ENCODE measurements at regions not wholly inside any gene's neighbourhood (a gene's known extent, or its start where the extent isn't known, plus 50 kb on each side); places are given as distances from the start of the nearest gene placed in this dataset.

- H3K79me1 ChIP-seq (ENCODE audit: insufficient read depth, low read depth, low read length, poor library complexity, severe bottlenecking) = no peaks in the 10 kb centered on the region
- no peak overlapping the region for H2BK5ac ChIP-seq (ENCODE audit: insufficient read length, low read length)
- H2BK15ac ChIP-seq (ENCODE audit: low read depth, low read length) = no peak overlapping the region
- H3K9ac ChIP-seq (ENCODE audit: extremely low read depth, insufficient read length, low read length) = no peak overlapping the region
- no peak overlapping the region for H3T11ph ChIP-seq (ENCODE audit: low read length)
- H4K91ac ChIP-seq (ENCODE audit: insufficient read length, low read depth, low read length) = no peak overlapping the region
- H3K27me3 ChIP-seq (ENCODE audit: insufficient read depth, low read length) = no peaks in the 10 kb centered on the region
- H2AK5ac ChIP-seq (ENCODE audit: insufficient read length, low read length) = no peak overlapping the region
- H4K5ac ChIP-seq (ENCODE audit: insufficient read length, low read depth, low read length) = no peak overlapping the region
- Mint-ChIP-seq H3K4me3 (no peak overlapping the region), H3K27ac (peak overlapping the region in 1 of 3 experiments; percentile 59; a peak in 1 of 7 replicates), H3K36me3 (ENCODE audit: insufficient read depth in 1 of 3, low read depth in 3 of 3) (no peaks in the 10 kb centered on the region), H3K9me3 (no peaks in the 10 kb centered on the region), H3K27me3 (ENCODE audit: low read depth) (peaks cover 57% of the 10 kb centered on the region), H3K4me1 (peaks cover 8 to 14% of the 10 kb centered on the region in 2 experiments)
- H2AFZ ChIP-seq (ENCODE audit: low read length) = no peak overlapping the region
- H2BK20ac ChIP-seq (ENCODE audit: low read depth, low read length, poor library complexity, severe bottlenecking) = no peak overlapping the region
- no peak for DNase-seq
- H3K18ac ChIP-seq (ENCODE audit: insufficient read length, low read depth, low read length) = no peak overlapping the region
- no peaks in the 10 kb centered on the region for H4K20me1 ChIP-seq (ENCODE audit: control insufficient read depth, insufficient read depth, insufficient read length)
- no CpG with 5 or more reads among the region's 10 CpGs for WGBS (ENCODE audit: extremely low coverage, insufficient read length, low lambda C conversion rate)
- no peak overlapping the region for H4K8ac ChIP-seq (replicated peaks; ENCODE audit: insufficient read length, low read depth, low read length)
- no peaks in the 10 kb centered on the region for H3K9me3 ChIP-seq (ENCODE audit: control insufficient read depth, low read depth, low read length)
- no peak overlapping the region for H3K4me2 ChIP-seq (ENCODE audit: insufficient read depth, insufficient read length, low read length)
- H3K4me1 ChIP-seq (ENCODE audit: insufficient read depth, low read length) = no peaks in the 10 kb centered on the region
- H3K23ac ChIP-seq (ENCODE audit: insufficient read length, low read depth, low read length) = no peak overlapping the region
- H3K56ac ChIP-seq (ENCODE audit: insufficient read length, low read depth, low read length) = no peak overlapping the region
- no peak overlapping the region for H2BK120ac ChIP-seq (ENCODE audit: low read depth, low read length, poor library complexity, severe bottlenecking)
- no peak overlapping the region for H3K4ac ChIP-seq (ENCODE audit: low read depth, low read length)
- H3K23me2 ChIP-seq (ENCODE audit: insufficient read length, low read depth, low read length, poor library complexity, severe bottlenecking) = no peaks in the 10 kb centered on the region
- no peak overlapping the region for H3K27ac ChIP-seq (ENCODE audit: insufficient read length, low read depth, low read length)
- no peaks in the 10 kb centered on the region for H3K79me2 ChIP-seq (ENCODE audit: insufficient read depth, low read length)
- 0 out of 2 replicates have a peak overlapping the region, but pooled peaks have one; percentile 12 for H3K14ac ChIP-seq (ENCODE audit: insufficient read depth, low read length)
- TF ChIP-seq, protein P1, sequence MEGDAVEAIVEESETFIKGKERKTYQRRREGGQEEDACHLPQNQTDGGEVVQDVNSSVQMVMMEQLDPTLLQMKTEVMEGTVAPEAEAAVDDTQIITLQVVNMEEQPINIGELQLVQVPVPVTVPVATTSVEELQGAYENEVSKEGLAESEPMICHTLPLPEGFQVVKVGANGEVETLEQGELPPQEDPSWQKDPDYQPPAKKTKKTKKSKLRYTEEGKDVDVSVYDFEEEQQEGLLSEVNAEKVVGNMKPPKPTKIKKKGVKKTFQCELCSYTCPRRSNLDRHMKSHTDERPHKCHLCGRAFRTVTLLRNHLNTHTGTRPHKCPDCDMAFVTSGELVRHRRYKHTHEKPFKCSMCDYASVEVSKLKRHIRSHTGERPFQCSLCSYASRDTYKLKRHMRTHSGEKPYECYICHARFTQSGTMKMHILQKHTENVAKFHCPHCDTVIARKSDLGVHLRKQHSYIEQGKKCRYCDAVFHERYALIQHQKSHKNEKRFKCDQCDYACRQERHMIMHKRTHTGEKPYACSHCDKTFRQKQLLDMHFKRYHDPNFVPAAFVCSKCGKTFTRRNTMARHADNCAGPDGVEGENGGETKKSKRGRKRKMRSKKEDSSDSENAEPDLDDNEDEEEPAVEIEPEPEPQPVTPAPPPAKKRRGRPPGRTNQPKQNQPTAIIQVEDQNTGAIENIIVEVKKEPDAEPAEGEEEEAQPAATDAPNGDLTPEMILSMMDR (conservative IDR thresholded peaks at IDR 0.05) = no peak
- no peak overlapping the region for H2BK12ac ChIP-seq (ENCODE audit: insufficient read length, low read depth, low read length)
These were observed 211.8 kb downstream of the ENGASE start for GRCh38 chr17:79286440-79286839.

Measured in H9 (cell line).